ENCODE measurements at regions not wholly inside any gene's neighbourhood (a gene's known extent, or its start where the extent isn't known, plus 50 kb on each side); places are given as distances from the start of the nearest gene placed in this dataset.

DNA sequence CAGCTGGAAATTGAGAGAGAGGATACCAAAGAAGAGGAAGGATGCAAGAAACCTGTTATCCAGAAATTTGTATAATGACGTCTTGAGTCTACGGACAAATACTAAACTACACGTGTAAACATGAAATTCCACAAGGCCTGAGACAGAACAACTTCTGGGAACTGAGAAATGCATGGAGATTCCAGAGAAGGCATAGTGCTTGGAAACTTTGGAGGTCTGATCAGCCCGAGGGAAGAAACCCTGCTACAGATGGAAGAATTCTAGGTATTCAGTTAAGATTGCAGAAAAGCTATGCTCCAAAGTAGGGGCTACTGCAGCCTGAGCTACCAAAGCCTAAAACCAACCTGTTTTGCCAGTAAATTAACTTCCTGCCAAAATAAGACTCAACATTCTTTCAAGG lies 120.4 kb downstream of the PDCL3 start:
- Histone ChIP-seq H3K4me3 (no peak overlapping the region), H3K27me3 (no peaks in the 10 kb centered on the region), H3K27ac (no peak overlapping the region), H3K4me1 (ENCODE audit: low read depth) (no peaks in the 10 kb centered on the region), H3K36me3 (no peaks in the 10 kb centered on the region), H3K9me3 (ENCODE audit: low read depth) (no peaks in the 10 kb centered on the region)
- DNase-seq (ENCODE audit: low read depth in 1 of 2, low spot score in 1 of 2), result no peak
- TF ChIP-seq, protein P1, sequence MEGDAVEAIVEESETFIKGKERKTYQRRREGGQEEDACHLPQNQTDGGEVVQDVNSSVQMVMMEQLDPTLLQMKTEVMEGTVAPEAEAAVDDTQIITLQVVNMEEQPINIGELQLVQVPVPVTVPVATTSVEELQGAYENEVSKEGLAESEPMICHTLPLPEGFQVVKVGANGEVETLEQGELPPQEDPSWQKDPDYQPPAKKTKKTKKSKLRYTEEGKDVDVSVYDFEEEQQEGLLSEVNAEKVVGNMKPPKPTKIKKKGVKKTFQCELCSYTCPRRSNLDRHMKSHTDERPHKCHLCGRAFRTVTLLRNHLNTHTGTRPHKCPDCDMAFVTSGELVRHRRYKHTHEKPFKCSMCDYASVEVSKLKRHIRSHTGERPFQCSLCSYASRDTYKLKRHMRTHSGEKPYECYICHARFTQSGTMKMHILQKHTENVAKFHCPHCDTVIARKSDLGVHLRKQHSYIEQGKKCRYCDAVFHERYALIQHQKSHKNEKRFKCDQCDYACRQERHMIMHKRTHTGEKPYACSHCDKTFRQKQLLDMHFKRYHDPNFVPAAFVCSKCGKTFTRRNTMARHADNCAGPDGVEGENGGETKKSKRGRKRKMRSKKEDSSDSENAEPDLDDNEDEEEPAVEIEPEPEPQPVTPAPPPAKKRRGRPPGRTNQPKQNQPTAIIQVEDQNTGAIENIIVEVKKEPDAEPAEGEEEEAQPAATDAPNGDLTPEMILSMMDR (IDR thresholded peaks at IDR 0.05; ENCODE audit: low read depth, low read length), result no peak

DNA sequence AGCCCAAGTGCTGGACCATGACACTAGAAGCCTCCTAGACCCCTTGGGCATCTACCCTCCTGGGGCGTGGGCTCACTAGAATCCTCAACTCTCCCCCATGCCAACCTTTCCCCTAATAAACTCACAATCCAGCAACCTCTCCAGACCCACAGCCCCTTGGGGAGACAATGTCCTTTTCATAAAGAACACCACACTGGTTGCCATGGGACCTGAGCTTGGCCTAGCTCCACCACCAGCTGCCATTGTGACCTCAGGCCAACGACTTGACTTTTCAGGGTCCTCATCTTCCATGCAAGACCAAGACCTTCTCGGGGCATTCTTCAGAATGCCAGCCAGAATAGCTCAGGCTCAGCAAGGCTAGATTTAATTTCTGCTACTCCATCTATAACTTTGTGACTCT lies 128.1 kb upstream of the NPAS2 start:
- DNase-seq (ENCODE audit: low read depth in 1 of 2, low spot score in 1 of 2), result no peak

DNA sequence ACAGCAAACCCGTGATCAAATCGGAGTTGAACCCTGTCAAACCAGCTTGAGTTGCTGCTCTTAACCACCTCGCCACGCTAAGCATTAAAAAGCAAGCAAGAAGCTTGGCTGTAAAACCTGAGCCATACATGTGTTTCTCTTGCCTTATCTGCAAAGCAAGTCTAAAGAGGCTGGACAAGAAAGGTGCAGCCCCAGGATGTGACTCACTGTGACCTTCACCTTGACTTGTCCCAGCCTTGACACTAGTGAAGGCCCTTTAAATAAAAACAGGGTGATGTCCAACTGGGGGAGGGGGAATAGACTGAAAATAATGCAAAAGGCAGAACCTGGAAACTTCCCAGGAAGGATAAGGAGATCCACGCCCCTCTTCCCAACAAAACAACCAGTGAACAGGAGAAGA lies 127.6 kb upstream of the NPAS2 start:
- Histone ChIP-seq H3K4me3 (no peak overlapping the region), H3K27ac (no peak overlapping the region), H3K36me3 (no peaks in the 10 kb centered on the region), H3K27me3 (no peaks in the 10 kb centered on the region), H3K9me3 (ENCODE audit: low read depth) (no peaks in the 10 kb centered on the region), H3K4me1 (ENCODE audit: low read depth) (no peaks in the 10 kb centered on the region)
- no peak for DNase-seq (ENCODE audit: low read depth in 1 of 2, low spot score in 1 of 2)
- TF ChIP-seq, protein P1 (IDR thresholded peaks at IDR 0.05; ENCODE audit: low read depth, low read length), result no peak

More for the DNA sequence above, 128.1 kb upstream of the NPAS2 start:
- TF ChIP-seq, protein P1 (IDR thresholded peaks at IDR 0.05; ENCODE audit: low read depth, low read length), result no peak
- Histone ChIP-seq H3K9me3 (ENCODE audit: low read depth) (no peaks in the 10 kb centered on the region), H3K27me3 (no peaks in the 10 kb centered on the region), H3K4me1 (ENCODE audit: low read depth) (no peaks in the 10 kb centered on the region), H3K27ac (no peak overlapping the region), H3K36me3 (no peaks in the 10 kb centered on the region), H3K4me3 (no peak overlapping the region)

DNA sequence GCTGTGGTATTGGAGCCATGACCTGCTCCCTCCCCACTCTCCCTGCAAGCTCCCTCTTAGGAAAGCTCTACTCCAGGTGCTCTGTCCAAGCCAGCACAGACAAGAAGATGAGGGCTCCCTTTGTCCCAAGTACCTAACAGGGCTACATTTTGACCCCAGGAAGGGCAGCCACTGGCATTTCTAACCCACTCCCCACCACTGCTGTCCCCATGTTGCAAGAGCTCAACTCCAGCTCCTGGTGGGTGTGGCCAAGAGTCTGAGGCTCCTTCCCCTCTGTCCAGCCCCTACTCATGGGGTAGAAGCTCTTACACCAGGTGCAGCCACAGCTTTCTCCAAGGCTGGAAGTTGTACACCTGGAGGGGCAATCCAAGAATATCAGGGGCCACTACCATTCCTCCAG lies 127.0 kb upstream of the NPAS2 start:
- H3K27me3 ChIP-seq, result no peaks in the 10 kb centered on the region
- H3K4me1 ChIP-seq (ENCODE audit: low read depth), result no peaks in the 10 kb centered on the region
- H3K4me3 ChIP-seq, result no peak overlapping the region
- H3K36me3 ChIP-seq, result no peaks in the 10 kb centered on the region
- H3K27ac ChIP-seq, result no peak overlapping the region
- TF ChIP-seq, protein P1 (IDR thresholded peaks at IDR 0.05; ENCODE audit: low read depth, low read length), result no peak
- H3K9me3 ChIP-seq (ENCODE audit: low read depth), result no peaks in the 10 kb centered on the region
- DNase-seq (ENCODE audit: low read depth in 1 of 2, low spot score in 1 of 2), result no peak

DNA sequence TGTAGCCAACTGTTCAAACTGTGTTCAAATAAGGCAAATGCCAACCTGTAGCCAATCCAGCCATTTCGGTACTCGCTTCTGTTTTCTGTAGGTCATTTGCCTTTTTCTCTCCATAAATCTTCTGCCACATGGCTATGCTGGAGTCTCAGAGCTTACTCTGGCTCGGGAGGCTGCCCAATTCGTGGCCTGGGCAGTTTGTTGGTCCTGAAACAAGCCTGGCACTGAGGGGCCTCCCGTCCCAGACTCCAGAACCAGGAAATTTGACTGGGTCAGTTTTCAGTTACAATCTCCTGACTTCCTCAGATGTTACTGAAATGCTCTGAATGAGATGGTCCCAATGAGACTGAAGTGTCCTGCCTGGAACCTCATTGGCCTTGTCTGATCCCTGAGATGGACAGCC lies 120.8 kb upstream of the NPAS2 start:
- Histone ChIP-seq H3K27me3 (no peaks in the 10 kb centered on the region), H3K4me3 (no peak overlapping the region), H3K4me1 (ENCODE audit: low read depth) (no peaks in the 10 kb centered on the region), H3K9me3 (ENCODE audit: low read depth) (no peaks in the 10 kb centered on the region), H3K36me3 (no peaks in the 10 kb centered on the region), H3K27ac (no peak overlapping the region)
- TF ChIP-seq, protein P1 (IDR thresholded peaks at IDR 0.05; ENCODE audit: low read depth, low read length), result no peak
- no peak for DNase-seq (ENCODE audit: low read depth in 1 of 2, low spot score in 1 of 2)
